ENCODE measurements at regions not wholly inside any gene's neighbourhood (a gene's known extent, or its start where the extent isn't known, plus 50 kb on each side); places are given as distances from the start of the nearest gene placed in this dataset.
A peak's percentile ranks its signal among the peaks of the same experiment; 100 is the strongest.
"Not testable (repeated sequence)": the region's sequence is repeated elsewhere in the genome, so short reads cannot be mapped to it uniquely, and the experiment has no call there.

DNA sequence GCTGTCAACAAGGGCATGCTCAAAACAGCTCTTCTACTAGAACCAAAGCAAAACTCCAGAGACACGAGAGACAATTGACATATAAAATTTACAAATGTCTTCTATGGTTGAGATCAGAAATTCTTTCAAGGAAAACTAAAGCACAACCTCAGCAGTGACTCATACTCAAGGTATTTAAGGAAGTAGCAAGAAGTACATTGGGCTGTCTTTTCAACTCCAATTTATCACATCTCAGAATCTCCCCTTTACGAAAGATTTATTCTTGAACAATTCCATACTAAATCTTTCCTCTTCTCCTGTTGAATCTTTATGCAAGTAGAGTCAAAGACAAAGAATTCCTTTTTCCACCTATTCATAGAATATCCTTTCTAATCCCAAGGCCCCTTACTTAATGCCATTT is 324.0 kb downstream of the IRS1 start:
- DNase-seq (ENCODE audit: low read depth), result peak; percentile 92

DNA sequence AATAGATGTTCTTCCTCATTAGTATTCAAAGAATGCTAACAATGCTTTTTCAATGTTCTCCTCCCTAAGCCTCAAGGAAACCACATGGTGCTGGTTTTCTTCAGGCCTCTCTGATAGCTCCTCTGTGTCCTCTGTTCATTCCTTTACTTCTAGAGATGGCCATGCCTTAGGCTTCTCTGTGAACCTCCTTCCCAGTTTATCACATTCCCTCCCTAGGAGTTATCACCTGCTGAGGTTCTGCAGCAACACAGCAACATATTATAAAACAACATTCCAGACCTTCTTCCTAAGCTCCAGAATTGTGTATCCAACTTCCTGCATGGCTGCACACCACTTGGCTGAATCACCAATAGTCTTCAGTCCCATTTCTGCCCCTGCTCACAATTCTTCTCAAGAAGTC is 325.5 kb downstream of the IRS1 start:
- DNase-seq (ENCODE audit: low read depth), result peak; percentile 82

- no peak for DNase-seq (ENCODE audit: low read depth)
Measured at GRCh38 chr2:226471987-226472470, 327.6 kb downstream of the IRS1 start.

GRCh38 chr2:226467633-226468032 is 332.0 kb downstream of the IRS1 start:
- peak; percentile 57 for DNase-seq (ENCODE audit: low read depth)

DNA sequence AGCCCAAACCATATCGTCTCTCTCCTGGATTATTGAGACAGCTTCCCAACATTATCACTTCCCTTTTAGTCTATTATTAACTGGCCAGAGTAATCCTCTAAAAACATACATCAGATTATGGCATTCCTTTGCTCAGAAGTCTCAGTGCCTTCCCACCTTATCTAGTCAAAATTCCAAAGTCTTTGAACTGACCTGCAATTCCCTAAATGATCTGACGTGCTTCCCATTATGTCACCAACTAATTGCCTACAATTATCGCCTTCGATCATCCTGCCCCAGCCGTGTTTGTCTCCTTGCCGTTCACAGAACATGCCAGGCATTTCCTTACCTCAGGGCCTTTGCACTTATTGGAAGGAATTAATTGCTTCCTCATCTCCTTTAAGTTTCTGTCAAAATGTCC is 332.4 kb downstream of the IRS1 start:
- DNase-seq (ENCODE audit: low read depth), result no peak

DNA sequence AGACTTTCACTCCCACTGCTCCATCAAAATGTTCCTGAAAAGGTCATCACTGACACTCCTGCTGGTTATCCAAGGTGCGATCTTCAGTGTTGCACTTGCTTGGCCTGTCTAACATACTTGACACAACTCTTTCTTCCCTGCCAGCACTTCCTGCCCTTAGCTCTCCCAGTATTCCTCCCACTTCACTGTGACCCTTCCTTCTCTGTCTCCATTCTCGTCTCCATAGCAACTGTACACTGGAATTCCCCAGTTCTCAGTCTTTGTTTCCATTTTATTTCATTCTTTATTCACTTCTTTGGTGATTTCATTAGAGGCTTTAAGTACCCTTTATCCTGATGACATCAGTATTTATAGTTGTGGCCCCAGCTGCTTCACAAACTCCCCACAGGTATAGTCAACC is 333.0 kb downstream of the IRS1 start:
- DNase-seq (ENCODE audit: low read depth), result peak; percentile 63

DNA sequence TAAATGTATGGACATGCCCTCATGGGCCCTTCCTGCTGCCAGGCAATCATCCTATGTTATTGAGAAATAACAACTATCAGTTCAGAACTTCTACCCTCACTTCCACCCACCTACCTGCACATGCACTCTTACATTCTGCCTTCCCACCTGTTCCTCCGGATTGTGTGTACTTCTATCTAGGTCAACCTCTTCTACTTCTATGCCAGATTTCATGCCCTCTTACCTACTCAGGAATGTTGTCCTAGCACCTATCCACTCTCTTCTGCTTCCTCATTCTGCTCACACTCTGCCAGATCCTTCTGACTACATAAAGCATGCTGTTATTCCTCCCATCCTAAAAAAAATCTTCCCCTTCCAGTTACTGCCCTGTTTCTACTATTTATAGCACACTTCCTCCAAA is 333.5 kb downstream of the IRS1 start:
- DNase-seq (ENCODE audit: low read depth), result no peak

DNA sequence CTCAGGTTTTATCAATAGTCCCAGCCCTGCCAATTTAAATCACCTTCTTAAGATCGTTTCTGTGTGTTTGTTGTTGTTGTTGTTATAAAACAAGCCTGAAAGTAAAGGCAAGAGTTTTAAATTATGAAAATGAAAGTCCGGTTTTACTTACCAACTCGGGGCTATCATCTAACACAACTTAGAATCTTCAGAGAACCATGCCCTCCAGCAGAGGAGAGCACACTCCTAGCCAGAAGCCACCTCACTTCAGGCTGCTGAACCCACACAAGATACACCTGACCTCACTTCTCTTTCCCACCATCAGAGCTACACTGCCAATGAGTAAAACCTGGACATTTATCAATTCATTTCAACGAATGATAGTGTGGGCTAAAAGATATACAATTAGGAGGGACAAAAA is 335.2 kb downstream of the IRS1 start:
- no peak for DNase-seq (ENCODE audit: low read depth)

GRCh38 chr2:226463154-226463553 is 336.5 kb downstream of the IRS1 start:
- no peak for DNase-seq (ENCODE audit: low read depth)

DNA sequence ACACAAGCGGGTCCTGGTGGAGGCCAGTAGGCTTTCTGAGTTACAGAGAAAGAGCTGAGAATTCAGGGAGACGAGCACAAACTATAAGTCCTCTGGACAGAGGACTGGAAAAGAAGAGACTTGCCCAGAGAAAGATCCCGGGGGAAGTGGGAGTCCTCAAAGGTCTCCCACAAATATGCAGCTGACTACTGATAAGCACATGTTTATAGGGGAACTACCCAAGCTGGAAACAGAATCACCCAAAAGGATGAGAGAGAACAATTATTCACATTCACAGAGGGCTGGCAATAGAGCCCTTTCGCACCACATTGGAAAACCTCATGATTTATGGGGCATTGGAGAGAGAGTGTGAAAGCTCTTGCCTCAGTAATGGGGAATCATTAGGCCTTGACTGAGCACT is 337.6 kb downstream of the IRS1 start:
- DNase-seq (ENCODE audit: low read depth), result no peak

DNA sequence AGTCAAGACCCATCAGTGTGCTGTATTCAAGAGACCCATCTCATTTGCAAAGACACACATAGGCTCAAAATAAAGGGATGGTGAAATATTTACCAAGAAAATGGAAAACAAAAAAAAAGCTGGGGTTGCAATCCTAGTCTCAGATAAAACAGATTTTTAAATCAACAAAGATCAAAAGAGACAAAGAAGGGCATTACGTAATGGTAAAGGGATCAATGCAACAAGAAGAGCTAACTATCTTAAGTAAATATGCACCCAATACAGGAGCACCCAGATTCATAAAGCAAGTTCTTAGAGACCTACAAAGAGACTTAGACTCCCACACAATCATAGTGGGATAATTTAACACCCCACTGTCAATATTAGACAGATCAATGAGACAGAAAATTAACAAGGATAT is 343.5 kb downstream of the IRS1 start:
- not testable (repeated sequence) for DNase-seq (ENCODE audit: low read depth)

GRCh38 chr2:226452768-226453167 is 346.9 kb downstream of the IRS1 start:
- no peak for DNase-seq (ENCODE audit: low read depth)

GRCh38 chr2:226451486-226451885 is 348.1 kb downstream of the IRS1 start:
- DNase-seq (ENCODE audit: low read depth), result no peak

GRCh38 chr2:226450141-226450540 is 349.5 kb downstream of the IRS1 start:
- DNase-seq (ENCODE audit: low read depth), result no peak

GRCh38 chr2:226447338-226448300 is 352.0 kb downstream of the IRS1 start:
- DNase-seq (ENCODE audit: low read depth), result peak; percentile 62

DNA sequence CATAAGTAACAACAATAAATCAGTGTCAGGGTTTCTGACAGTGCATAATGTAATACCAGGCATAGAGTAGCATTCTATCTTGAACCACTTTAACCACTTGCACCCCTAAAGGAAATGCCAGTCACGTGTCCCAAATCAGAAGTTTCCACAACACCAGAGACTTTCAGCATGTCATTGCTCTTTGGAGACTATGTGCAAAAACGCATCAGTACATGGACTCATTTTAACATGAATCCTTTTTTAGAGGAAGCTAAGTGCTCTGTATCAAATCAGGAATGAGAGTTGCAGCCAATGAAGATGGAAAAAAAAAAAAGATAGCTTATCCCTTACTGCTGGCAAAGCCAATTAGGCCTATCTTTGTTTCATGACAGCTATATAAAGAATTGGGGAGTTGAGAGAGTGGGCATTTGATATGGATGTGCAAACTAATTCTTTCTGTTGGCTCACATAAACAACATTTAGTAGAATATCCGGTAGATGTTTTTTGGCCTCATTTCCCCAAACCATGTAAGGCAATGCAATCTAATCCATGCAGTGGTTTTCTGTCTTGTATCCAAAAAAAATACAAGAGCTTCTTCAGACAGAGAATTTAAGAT is 353.1 kb downstream of the IRS1 start:
- no peak for DNase-seq (ENCODE audit: low read depth)

DNA sequence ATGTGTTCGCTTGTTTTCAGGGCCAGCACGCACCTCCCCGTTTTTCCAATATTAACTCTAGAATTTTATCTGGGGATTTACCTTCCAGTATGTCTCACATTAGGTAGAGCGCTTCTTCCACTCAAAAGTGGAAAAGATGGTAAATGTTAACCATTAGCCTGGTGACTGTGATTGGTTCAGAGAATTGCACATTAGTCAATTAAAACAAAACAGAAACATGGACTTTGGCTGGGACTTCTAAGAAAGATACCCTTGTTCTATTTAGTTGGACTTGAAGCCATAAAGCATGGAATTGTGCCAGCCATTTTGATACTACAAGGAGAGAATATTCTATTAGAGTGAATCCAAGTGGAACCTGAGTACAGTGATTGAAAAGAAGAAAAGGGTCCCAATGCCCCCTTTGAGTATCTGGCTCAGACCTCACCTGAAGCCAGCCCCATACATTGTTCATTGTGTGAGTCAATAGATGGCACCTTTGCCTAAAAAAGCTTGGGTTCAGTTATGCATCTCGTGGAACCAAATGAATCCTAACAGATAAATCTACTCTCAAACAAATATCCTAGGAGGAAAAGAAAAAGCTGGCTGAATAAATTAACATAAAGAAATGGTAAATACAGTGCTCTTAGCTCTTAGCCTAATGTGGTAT is 354.3 kb downstream of the IRS1 start:
- no peak for DNase-seq (ENCODE audit: low read depth)

DNA sequence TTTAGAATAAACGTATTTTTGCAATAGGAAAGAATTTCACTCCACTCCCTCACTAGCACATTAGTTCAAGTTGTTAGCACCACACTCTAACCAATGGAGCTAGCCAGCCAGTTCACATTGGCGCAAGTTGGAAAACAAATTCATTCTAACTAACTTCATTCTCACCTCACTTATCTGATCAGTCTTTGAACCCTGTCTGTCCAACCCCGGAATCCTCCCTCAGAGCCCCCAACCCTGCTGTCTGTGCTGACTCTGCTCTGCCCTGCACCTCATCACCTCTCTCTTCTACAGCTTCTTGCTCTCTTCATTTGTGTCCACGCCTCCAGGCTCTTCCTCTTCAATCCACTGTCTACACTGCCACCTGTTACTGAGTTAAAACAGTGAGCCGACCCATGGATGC is 356.5 kb downstream of the IRS1 start:
- no peak for DNase-seq (ENCODE audit: low read depth)

DNA sequence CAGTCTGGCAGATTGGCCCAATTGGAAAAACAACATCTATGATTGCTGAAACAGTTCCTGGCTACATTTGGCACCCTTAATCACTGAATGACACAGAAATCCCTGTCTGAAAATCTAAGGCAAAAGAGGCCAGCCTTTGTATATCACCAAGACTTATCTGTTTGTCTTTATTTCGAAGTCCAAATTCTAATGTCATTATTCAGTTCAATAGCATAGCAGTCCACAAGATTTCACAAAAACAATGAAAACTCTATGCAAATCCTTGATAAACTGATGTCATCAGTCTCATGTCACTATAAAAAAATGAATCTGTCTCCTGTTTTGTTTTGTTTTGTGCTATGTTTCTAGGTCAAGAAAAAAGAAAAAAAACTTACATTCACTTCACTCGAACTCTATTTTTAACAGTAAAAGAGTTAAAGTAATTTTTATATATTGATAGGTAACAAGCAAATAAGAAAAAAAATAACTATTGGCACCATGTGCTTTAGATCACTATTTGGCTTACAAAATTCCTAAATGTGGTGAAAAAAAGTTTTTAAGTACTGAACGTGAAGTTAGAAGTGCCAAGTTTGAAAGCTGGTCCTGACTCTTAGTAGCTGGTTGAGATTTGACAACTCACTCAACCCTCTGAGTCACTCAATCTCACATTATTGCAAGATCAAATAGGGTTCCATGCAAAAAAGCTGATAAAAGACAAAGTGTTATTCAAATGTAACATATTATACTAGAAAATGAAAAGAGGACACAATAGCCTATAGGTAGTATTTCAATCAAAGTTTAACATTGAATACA is 359.3 kb downstream of the IRS1 start:
- DNase-seq (ENCODE audit: low read depth), result no peak

DNA sequence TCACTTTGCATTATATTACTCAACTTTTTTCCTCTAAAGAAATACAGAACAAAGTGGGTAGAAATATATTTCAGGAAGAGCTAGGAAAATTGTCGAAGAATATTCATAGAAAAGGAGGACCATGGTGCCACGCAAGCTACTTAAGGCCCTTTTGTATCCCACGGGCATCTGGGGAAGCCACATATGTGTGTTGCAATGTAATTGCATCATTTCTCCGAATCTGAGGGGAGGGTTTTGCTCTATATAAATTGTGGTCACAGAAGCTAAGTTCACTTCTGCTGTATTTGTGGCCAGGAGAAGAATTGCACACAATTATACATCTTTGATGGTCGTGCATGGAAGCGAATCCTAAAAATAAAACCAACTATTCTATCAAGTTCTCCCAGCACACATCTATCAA is 360.3 kb downstream of the IRS1 start:
- DNase-seq (ENCODE audit: low read depth), result no peak

- peak; percentile 39 for DNase-seq (ENCODE audit: low read depth)
Measured at GRCh38 chr2:226435146-226435545, 364.5 kb downstream of the IRS1 start.

GRCh38 chr2:226434702-226435101 is 364.9 kb downstream of the IRS1 start:
- DNase-seq (ENCODE audit: low read depth), result no peak
